GM12874 (cell line): ENCODE measurements at regions not wholly inside any gene's neighbourhood (a gene's known extent, or its start where the extent isn't known, plus 50 kb on each side); places are given as distances from the start of the nearest gene placed in this dataset.

Experiments used
- TF ChIP-seq, protein P1 (sequence below): IDR thresholded peaks from 2 replicates; pipeline ENCODE4 v1.5.1; 2011; ENCODE audit warnings: low read depth, mild to moderate bottlenecking, control low read depth, low read length, moderate library complexity; ENCODE audit not compliant: insufficient read depth

DNA sequence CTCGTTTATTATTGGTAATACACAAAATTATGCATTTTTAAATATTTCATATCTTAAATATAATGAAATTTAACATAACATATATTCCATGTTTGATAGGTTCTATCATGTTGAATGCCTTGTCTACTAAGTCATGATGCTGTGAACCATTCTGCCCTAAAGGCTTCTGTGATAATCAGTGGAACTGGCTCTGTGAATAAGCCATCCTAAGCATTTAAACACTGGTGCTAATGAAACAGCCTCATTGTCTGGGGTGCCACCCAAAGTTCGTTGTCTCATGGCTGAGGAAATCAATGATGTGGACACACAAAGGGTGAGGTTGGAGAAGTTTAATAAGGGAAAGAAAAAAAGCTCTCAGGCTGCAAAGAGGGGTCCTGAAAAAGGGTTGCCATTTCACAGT lies 264.7 kb upstream of the ZRANB2 start:
- TF ChIP-seq, protein P1, sequence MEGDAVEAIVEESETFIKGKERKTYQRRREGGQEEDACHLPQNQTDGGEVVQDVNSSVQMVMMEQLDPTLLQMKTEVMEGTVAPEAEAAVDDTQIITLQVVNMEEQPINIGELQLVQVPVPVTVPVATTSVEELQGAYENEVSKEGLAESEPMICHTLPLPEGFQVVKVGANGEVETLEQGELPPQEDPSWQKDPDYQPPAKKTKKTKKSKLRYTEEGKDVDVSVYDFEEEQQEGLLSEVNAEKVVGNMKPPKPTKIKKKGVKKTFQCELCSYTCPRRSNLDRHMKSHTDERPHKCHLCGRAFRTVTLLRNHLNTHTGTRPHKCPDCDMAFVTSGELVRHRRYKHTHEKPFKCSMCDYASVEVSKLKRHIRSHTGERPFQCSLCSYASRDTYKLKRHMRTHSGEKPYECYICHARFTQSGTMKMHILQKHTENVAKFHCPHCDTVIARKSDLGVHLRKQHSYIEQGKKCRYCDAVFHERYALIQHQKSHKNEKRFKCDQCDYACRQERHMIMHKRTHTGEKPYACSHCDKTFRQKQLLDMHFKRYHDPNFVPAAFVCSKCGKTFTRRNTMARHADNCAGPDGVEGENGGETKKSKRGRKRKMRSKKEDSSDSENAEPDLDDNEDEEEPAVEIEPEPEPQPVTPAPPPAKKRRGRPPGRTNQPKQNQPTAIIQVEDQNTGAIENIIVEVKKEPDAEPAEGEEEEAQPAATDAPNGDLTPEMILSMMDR, result no peak

DNA sequence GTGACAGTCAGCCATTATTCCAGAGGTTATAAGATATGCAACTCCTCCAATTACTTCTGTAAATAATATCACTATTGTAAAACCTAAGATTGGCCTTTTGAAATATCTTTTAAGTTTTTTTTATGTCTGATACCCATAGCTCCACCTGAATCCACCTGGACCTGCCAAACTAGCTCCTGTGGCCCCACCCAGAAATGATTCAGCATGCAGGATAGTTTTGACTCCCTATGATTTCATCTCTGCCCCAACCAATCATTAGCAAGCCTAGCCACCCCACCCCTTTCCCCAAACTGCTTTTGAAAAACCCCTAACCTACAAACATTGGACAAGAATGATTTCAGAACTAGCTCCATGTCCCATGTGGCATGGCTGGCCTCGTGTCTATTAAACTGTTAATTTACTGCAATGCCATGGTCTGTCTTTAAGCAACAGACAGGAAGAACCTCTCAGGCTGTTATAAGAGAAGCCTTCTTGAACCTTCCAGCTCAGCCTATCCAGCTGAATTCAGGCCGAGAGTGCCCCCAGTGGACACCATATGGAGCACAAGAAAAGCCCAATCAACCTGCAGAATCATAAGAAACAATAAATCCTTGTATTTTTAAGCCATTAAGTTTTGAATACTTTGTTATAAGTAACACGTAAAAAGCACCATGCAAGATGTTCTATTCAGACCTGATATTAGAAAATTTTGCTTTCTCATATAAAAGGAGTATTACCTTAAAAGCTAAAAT lies 263.0 kb upstream of the ZRANB2 start:
- TF ChIP-seq, protein P1, result peak; percentile 30; the same call in 1 of the 2 replicates

DNA sequence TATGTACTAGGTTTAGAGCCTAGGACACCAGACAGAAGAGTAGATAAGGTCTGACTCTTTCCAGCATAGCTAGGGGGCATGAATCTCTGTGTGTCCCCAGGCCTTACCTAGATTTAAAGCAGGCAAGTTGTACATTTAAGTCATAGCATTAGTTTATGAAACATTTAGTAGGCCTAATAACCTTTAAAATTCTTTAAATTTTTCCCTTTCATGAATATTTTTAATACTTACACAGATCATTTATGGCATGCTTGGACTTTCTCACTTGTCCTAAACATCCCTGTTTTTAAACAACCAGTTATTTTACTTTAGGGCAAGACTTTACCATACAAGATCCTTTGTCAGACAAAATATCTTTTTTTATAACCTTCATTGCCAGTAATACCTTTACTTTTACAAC lies 258.4 kb upstream of the ZRANB2 start:
- TF ChIP-seq, protein P1, result no peak

DNA sequence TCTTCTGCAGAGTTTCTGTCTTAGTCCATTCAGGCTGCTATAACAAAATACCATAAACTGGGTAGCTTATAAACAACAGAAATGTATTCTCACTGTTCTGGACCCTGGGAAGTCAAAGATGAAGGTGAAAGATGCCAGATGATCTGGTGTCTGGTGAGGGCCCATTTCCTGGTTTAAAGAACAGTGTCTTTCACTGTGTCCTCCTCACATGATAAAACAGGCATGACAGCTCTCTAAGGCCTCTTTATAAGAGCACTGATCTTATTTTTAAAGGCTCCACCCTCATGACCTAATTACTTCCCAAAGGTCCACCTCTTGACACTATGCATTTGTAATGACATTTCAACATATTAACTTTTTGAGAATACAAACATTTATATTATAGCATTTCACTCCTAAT lies 250.2 kb upstream of the ZRANB2 start:
- TF ChIP-seq, protein P1, result no peak

DNA sequence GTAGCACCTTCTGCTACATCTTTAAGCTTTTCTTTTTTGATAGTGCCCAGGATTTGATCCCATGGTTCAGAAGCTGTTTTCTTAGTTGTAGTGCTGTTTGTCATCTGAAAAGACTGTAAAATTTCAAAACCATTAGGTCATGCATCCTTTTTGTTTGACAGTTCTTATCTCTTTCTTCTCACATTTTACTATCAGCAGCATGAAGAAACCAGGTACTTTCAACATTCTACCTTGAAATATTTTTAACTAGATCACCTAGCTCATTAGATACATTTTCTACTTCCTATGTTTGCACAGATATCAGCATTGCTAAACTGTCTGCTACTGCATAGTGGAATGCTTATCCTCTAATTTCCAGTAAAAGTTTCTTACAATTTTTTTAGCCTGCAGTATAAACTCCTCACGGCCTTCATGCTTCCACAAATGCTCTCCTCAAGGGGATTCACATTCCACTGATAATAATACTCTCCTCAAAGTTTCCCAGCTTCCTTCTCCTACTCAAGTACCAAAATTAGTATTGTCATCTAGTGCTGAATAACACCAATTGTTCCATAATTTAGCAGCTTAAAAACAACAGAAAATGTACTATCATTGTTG lies 243.9 kb upstream of the ZRANB2 start:
- TF ChIP-seq, protein P1, result no peak

DNA sequence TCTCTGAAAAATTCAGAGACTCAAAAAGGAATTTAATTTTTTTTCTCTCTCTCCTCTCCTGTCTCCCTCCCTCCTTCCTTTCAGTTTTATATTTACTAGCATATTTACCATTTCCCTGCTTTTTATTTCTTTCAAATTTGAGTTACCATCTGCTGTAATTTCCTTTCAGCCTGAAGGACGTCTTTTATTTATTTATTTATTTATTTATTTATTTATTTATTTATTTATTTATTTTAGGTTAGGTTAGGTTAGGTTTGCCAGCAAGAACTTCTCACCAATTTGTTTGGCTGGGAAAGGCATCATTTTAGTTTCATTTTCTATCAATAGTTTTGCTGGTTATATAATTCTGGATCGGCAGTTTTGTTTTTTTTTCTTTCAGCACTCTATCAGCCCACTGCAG lies 231.7 kb upstream of the ZRANB2 start:
- TF ChIP-seq, protein P1, result no peak

DNA sequence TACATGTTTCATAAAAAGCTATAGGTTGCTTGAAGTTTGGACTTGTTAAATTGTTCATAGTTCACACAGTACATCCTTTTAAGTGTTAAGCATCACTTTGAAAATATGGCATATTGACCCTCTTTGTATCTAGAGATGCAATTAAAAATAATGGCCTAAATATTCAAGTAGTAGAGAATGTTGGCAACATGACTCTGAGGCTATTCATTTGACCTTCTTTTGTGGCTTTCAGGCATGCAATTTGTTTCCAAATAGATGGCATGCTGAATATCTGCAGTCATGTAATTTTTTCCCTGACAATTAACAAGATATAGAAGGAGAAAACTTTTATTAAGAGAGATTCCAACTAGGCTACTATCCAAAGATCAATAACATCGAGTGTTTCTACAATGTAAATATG lies 230.5 kb upstream of the ZRANB2 start:
- TF ChIP-seq, protein P1, result no peak
